H1 (cell line): ENCODE measurements at regions not wholly inside any gene's neighbourhood (a gene's known extent, or its start where the extent isn't known, plus 50 kb on each side); places are given as distances from the start of the nearest gene placed in this dataset.

Experiments
- CTCF ChIA-PET: fragments of 300-600 bp; sonication (Branson Sonifier 250); formaldehyde crosslinking; loops from one replicate; lab custom pipeline; 2021; ENCODE audit not compliant: partially characterized antibody; lab: Charles Lee
- POLR2A ChIA-PET: fragments of 300-600 bp; sonication (Branson Sonifier 250); formaldehyde crosslinking; loops from one replicate; lab custom pipeline; 2021; ENCODE audit warnings: inconsistent platforms; ENCODE audit not compliant: partially characterized antibody; lab: Charles Lee
- DNase-seq, 2 experiments: peaks; one replicate each; pipeline versions ENCODE4 v3.0.0 to v3.0.0-alpha.2; 2010 to 2022; ENCODE audit warnings: low spot score in 2 of 2, low read depth in 1 of 2, mixed read lengths in 1 of 2
- FAIRE-seq: peaks from 2 replicates; lab custom pipeline; 2011; peaks lifted over from hg19 to GRCh38; lab: Jason Lieb, UNC
- H2AFZ ChIP-seq: 2 replicates; pipeline ENCODE4 v1.8.1; 2012; ENCODE audit warnings: low read length, inconsistent platforms
- H2AK5ac ChIP-seq: 2 replicates; pipeline ENCODE4 v1.6.1; 2013; ENCODE audit warnings: low read depth, low read length
- H2BK120ac ChIP-seq: replicated peaks from 2 replicates; pipeline ENCODE3; 2013; ENCODE audit warnings: low read depth, low read length, inconsistent platforms
- H2BK12ac ChIP-seq: 2 replicates; pipeline ENCODE4 v1.6.1; 2013; ENCODE audit warnings: low read depth, low read length
- H2BK15ac ChIP-seq: 2 replicates; pipeline ENCODE4 v1.6.1; 2013; ENCODE audit warnings: low read length
- H2BK20ac ChIP-seq: 2 replicates; pipeline ENCODE4 v1.6.1; 2013; ENCODE audit warnings: low read length
- H2BK5ac ChIP-seq: 2 replicates; pipeline ENCODE4 v1.6.1; 2013; ENCODE audit warnings: low read depth, low read length
- H3K14ac ChIP-seq: 2 replicates; pipeline ENCODE4 v1.6.1; 2013; ENCODE audit warnings: inconsistent platforms; ENCODE audit not compliant: insufficient read length
- H3K18ac ChIP-seq: 2 replicates; pipeline ENCODE4 v1.6.1; 2013; ENCODE audit warnings: low read length; ENCODE audit errors: extremely low read depth
- H3K23ac ChIP-seq: 2 replicates; pipeline ENCODE4 v1.6.1; 2013; ENCODE audit warnings: inconsistent platforms; ENCODE audit not compliant: insufficient read length
- H3K23me2 ChIP-seq: 2 replicates; pipeline ENCODE4 v1.6.1; 2013; ENCODE audit warnings: low read depth, low read length
- H3K27ac ChIP-seq: 2 replicates; pipeline ENCODE4 v1.6.1; 2011; ENCODE audit warnings: low read depth, low read length, inconsistent platforms
- H3K27me3 ChIP-seq, 4 experiments: replicated peaks in 1 of 4; 1 replicate in 1 of 4; 2 replicates in 3 of 4; pipeline versions ENCODE4 v1.6.1 to v1.8.1; 2011 to 2013; ENCODE audit warnings: low read length in 3 of 4, mild to moderate bottlenecking in 3 of 4, inconsistent platforms in 2 of 4, mixed read lengths in 2 of 4, moderate library complexity in 1 of 4; ENCODE audit not compliant: control insufficient read depth in 3 of 4, insufficient read depth in 3 of 4; ENCODE audit errors: extremely low read depth in 1 of 4
- H3K36me3 ChIP-seq, 4 experiments: 2 replicates each; pipeline versions ENCODE4 v1.6.1 to v1.8.1; 2011 to 2013; ENCODE audit warnings: mild to moderate bottlenecking in 4 of 4, low read length in 3 of 4, moderate library complexity in 2 of 4, control low read depth in 1 of 4, inconsistent platforms in 1 of 4; ENCODE audit not compliant: insufficient read depth in 4 of 4, control insufficient read depth in 2 of 4
- H3K4ac ChIP-seq: replicated peaks from 2 replicates; pipeline ENCODE3; 2013; ENCODE audit warnings: low read length, low read depth, mixed read lengths, inconsistent platforms; ENCODE audit not compliant: insufficient read length
- H3K4me1 ChIP-seq, 4 experiments: replicated peaks in 1 of 4; 1 replicate in 1 of 4; 2 replicates in 3 of 4; pipeline versions ENCODE4 v1.6.1 to v1.8.1; 2011 to 2013; ENCODE audit warnings: low read length in 3 of 4, inconsistent platforms in 2 of 4, mixed read lengths in 1 of 4; ENCODE audit not compliant: insufficient read depth in 4 of 4, control insufficient read depth in 3 of 4
- H3K4me2 ChIP-seq, 2 experiments: 2 replicates each; pipeline versions ENCODE4 v1.6.1 to v1.8.1; 2011 to 2013; ENCODE audit warnings: low read depth in 2 of 2, low read length in 2 of 2, control low read depth in 1 of 2, inconsistent platforms in 1 of 2, mild to moderate bottlenecking in 1 of 2; ENCODE audit not compliant: insufficient read depth in 1 of 2
- H3K4me3 ChIP-seq, 4 experiments: fragments of 200-600, 300-600 bp in 1 of 4; sonication (generic), shearing (Covaris generic), sonication (Bioruptor Twin) in 1 of 4; 2 replicates each; pipeline versions ENCODE4 v1.5.1 to v1.8.1; 2011 to 2016; ENCODE audit warnings: low read length in 4 of 4, low read depth in 3 of 4, control low read depth in 2 of 4, inconsistent platforms in 2 of 4, mild to moderate bottlenecking in 2 of 4, mixed read lengths in 1 of 4, moderate library complexity in 1 of 4; ENCODE audit not compliant: insufficient read depth in 2 of 4; ENCODE audit errors: extremely low read depth in 1 of 4
- H3K56ac ChIP-seq: replicated peaks from 2 replicates; pipeline ENCODE3; 2013; ENCODE audit warnings: low read depth, mild to moderate bottlenecking, mixed read lengths, low read length, inconsistent platforms; ENCODE audit not compliant: insufficient read length
- H3K79me1 ChIP-seq: 2 replicates; pipeline ENCODE4 v1.6.1; 2013; ENCODE audit warnings: low read depth, low read length, control low read depth
- H3K79me2 ChIP-seq, 2 experiments: 2 replicates each; pipeline versions ENCODE4 v1.6.1 to v1.8.1; 2012 to 2013; ENCODE audit warnings: low read length in 2 of 2, mild to moderate bottlenecking in 2 of 2, inconsistent platforms in 1 of 2; ENCODE audit not compliant: insufficient read depth in 2 of 2, control insufficient read depth in 1 of 2
- H3K9ac ChIP-seq, 4 experiments: replicated peaks in 1 of 4; 1 replicate in 1 of 4; 2 replicates in 3 of 4; pipeline versions ENCODE4 v1.6.1 to v1.8.1; 2011 to 2013; ENCODE audit warnings: low read depth in 3 of 4, low read length in 3 of 4, control low read depth in 2 of 4, mild to moderate bottlenecking in 2 of 4, moderate library complexity in 2 of 4, inconsistent platforms in 1 of 4; ENCODE audit errors: extremely low read depth in 1 of 4
- H3K9me3 ChIP-seq, 2 experiments: 2 replicates each; pipeline versions ENCODE4 v1.6.1 to v1.8.1; 2012 to 2013; ENCODE audit warnings: mild to moderate bottlenecking in 2 of 2, moderate library complexity in 2 of 2, control low read depth in 1 of 2, inconsistent platforms in 1 of 2, low read depth in 1 of 2, low read length in 1 of 2, mixed read lengths in 1 of 2; ENCODE audit not compliant: insufficient read depth in 2 of 2
- H4K20me1 ChIP-seq, 2 experiments: replicated peaks in 1 of 2; 2 replicates each; pipeline versions ENCODE3 to v1.8.1; 2011 to 2013; ENCODE audit warnings: inconsistent platforms in 2 of 2, low read length in 2 of 2, mild to moderate bottlenecking in 1 of 2; ENCODE audit not compliant: insufficient read depth in 2 of 2, control insufficient read depth in 1 of 2
- H4K5ac ChIP-seq: 2 replicates; pipeline ENCODE4 v1.6.1; 2013; ENCODE audit warnings: low read length, low read depth, mixed read lengths, inconsistent platforms; ENCODE audit not compliant: insufficient read length
- H4K8ac ChIP-seq: 2 replicates; pipeline ENCODE4 v1.8.0; 2013; ENCODE audit warnings: mild to moderate bottlenecking, moderate library complexity, low read length, inconsistent platforms; ENCODE audit not compliant: insufficient read depth; ENCODE audit errors: extremely low read depth
- H4K91ac ChIP-seq: replicated peaks from 2 replicates; pipeline ENCODE3; 2013; ENCODE audit warnings: low read length, mixed read lengths, inconsistent platforms; ENCODE audit not compliant: insufficient read length
- KDM4A ChIP-seq: IDR thresholded peaks from one replicate; pipeline ENCODE4 v1.7.1; 2012; ENCODE audit warnings: low read depth, mild to moderate bottlenecking, moderate library complexity, low read length, inconsistent platforms; ENCODE audit not compliant: severe bottlenecking
- MAFK ChIP-seq: IDR thresholded peaks from 2 replicates; pipeline ENCODE4 v1.6.1; 2012; ENCODE audit warnings: low read depth, mild to moderate bottlenecking, improper control_type of control experiment, low read length
- POU5F1 ChIP-seq: IDR thresholded peaks from 2 replicates; pipeline ENCODE4 v1.6.1; 2011; ENCODE audit warnings: low read depth, mild to moderate bottlenecking, low read length, moderate library complexity
- SP1 ChIP-seq: IDR thresholded peaks from 2 replicates; pipeline ENCODE4 v1.6.1; 2011; ENCODE audit warnings: low read depth, low read length
- WGBS, 2 experiments: shearing (Covaris generic) in 1 of 2; methylation state at CpG; one replicate each; pipeline versions ENCODE4 v1.1.6 to v1.1.7; 2013 to 2015; ENCODE audit warnings: low lambda C conversion rate in 2 of 2, mixed read lengths in 2 of 2, inconsistent platforms in 1 of 2, low coverage in 1 of 2, missing lambda C conversion rate in 1 of 2; ENCODE audit not compliant: insufficient replicate concordance in 2 of 2, insufficient coverage in 1 of 2, insufficient read length in 1 of 2; ENCODE audit errors: extremely low coverage in 1 of 2, missing lambda C conversion rate in 1 of 2; 5-methylcytosine and 5-hydroxymethylcytosine counted together
- TF ChIP-seq, protein P1 (sequence below): IDR thresholded peaks from 2 replicates; pipeline ENCODE4 v1.6.1; 2012; ENCODE audit warnings: inconsistent platforms

DNA sequence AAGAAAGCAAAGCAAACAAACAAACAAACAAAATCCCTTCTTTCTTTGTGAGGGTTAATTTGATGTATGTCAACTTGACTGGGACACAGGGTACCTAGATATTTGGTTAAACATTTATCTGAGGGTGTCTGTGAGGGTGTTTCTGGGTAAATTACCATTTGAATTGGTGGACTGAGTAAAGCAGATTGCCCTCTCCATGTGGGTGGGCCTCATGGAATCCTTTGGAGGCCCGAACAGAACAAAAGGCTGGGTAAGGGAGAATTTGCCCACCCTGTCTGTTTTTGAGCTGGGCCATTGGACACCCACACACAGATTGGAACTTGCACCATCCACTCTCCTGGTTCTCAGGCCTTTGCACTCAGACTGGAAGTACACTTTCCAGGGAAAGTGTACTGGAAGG is 628.8 kb upstream of the CITED2 start:
- TF ChIP-seq SP1 (no peak), POU5F1 (0 out of 2 replicates have a peak, but pooled peaks have one; percentile 15), KDM4A (no peak), MAFK (no peak)
- TF ChIP-seq, protein P1, sequence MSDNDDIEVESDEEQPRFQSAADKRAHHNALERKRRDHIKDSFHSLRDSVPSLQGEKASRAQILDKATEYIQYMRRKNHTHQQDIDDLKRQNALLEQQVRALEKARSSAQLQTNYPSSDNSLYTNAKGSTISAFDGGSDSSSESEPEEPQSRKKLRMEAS, result no peak
- Histone ChIP-seq H3K4me2 (no peak overlapping the region), H2BK5ac (peak overlapping the region; percentile 75; the same call in 1 of the 2 replicates), H3K4ac (peak overlapping the region; percentile 85), H3K14ac (peak overlapping the region; percentile 88), H3K9ac (no peak overlapping the region), H3K79me2 (no peaks in the 10 kb centered on the region), H3K9me3 (peaks cover 2 to 12% of the 10 kb centered on the region in 2 experiments; a peak in 3 of 4 replicates), H4K91ac (no peak overlapping the region), H4K20me1 (no peaks in the 10 kb centered on the region), H3K23me2 (no peaks in the 10 kb centered on the region), H2BK15ac (no peak overlapping the region), H3K4me3 (no peak overlapping the region), H4K5ac (no peak overlapping the region), H3K23ac (no peak overlapping the region), H2BK12ac (no peak overlapping the region), H3K56ac (no peak overlapping the region), H2AK5ac (no peak overlapping the region), H2AFZ (no peak overlapping the region), H3K27ac (no peak overlapping the region), H3K36me3 (no peaks in the 10 kb centered on the region), H4K8ac (no peak overlapping the region), H2BK120ac (peak overlapping the region; percentile 90), H3K4me1 (no peaks in the 10 kb centered on the region; a peak in 1 of 7 replicates), H3K79me1 (no peaks in the 10 kb centered on the region), H2BK20ac (peak overlapping the region; percentile 87; the same call in 1 of the 2 replicates), H3K27me3 (no peaks in the 10 kb centered on the region), H3K18ac (no peak overlapping the region)
- 50% methylated on average over 1 of the region's 1 CpG; no CpG with 5 or more reads in 1 of the 2 experiments for WGBS, 2 experiments
- ChIA-PET POLR2A (no interaction called here), CTCF (no interaction called here)
- DNase-seq, result no peak
- peak; percentile 7 for FAIRE-seq
